Left renal pelvis (tissue), 4 donors: ENCODE measurements at regions not wholly inside any gene's neighbourhood (a gene's known extent, or its start where the extent isn't known, plus 50 kb on each side); places are given as distances from the start of the nearest gene placed in this dataset.

Experiments used
- DNase-seq, 4 donors: peaks; one replicate each; pipeline ENCODE4 v3.0.0-alpha.2; 2013; ENCODE audit warnings: low read depth in 4 of 4, low spot score in 3 of 4

DNA sequence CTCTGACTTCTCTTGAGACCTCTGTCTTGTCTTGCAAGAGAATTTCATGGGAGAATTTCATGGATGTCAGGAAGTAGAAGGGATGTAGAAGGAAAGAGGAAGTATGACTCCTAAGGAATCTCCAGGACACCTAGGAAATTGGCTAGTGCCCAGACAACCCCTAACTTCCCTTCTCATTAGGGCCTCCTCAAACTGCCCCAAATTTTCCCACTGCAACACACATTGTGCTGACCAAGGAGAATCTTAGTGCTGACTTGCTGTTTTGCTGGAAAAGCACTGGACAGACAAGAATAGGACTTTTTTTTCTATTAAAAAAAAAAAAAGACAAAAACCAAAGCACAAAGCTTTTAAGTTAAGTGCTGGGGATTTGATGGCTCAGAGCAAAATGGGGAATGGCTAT is 236.1 kb upstream of the CADM1 start:
- no peak for DNase-seq

- no peak for DNase-seq
Observed at GRCh38 chr11:115739878-115740277, 235.7 kb upstream of the CADM1 start.

DNA sequence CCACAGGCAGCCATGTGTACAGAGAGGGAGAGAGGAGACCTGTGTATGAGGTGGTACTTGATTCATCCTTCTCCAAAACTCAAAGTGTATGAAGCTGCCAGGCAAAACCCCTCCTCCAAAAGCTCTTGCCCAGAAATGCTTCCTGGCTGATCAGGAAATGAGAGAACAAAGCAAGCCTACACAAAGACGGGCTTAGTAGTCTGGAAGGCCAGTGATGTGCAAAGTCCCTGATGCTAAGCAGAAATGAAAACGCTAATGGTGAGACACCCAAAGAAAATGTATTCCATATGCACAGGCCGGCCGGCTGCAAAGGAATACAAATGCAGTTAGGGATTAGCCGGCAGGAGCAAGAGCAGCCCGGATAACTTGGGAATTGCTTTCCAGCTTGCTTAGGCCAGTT is 234.9 kb upstream of the CADM1 start:
- DNase-seq, result no peak

- no peak for DNase-seq
Observed at GRCh38 chr11:115737875-115738274, 233.7 kb upstream of the CADM1 start.

- no peak for DNase-seq
Observed at GRCh38 chr11:115736146-115736545, 231.9 kb upstream of the CADM1 start.

DNA sequence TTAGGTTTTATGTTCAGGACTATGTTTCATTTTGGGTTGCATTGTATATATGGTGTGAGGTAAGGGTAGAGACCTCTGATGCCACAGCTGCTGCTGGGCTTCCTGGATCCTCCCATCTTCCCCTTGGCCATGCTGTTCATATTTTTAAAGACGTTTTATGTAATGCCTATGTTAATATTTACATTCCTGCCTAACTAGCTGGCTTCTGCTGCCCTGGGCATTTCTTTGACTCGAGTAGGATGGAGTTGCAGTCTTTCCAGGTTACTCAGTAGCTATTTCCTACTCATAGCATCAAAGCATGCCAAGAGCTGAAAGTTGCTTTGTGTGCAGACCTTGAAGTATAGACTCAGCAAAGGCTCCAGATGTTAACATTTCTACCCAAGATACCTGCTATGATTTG is 220.5 kb upstream of the CADM1 start:
- DNase-seq, result no peak

DNA sequence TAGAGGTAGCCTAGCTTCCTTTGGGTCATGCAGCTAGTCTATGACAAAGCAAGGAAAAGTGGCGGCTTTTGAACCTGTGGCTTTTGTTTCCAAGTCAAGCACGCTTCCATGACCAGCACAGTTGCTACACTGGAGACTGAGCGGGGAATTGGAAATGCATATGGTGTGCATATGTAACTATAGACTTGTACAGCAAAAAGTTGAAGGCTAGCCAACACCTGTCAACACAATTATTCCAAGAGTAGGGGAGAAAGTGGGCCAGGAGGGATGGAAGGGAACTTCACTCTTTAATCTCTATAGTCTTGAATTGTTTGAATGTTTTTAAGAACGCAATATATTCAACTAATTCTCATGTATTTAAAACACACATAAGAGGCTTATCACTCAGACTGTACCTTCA is 218.5 kb upstream of the CADM1 start:
- DNase-seq, result no peak

DNA sequence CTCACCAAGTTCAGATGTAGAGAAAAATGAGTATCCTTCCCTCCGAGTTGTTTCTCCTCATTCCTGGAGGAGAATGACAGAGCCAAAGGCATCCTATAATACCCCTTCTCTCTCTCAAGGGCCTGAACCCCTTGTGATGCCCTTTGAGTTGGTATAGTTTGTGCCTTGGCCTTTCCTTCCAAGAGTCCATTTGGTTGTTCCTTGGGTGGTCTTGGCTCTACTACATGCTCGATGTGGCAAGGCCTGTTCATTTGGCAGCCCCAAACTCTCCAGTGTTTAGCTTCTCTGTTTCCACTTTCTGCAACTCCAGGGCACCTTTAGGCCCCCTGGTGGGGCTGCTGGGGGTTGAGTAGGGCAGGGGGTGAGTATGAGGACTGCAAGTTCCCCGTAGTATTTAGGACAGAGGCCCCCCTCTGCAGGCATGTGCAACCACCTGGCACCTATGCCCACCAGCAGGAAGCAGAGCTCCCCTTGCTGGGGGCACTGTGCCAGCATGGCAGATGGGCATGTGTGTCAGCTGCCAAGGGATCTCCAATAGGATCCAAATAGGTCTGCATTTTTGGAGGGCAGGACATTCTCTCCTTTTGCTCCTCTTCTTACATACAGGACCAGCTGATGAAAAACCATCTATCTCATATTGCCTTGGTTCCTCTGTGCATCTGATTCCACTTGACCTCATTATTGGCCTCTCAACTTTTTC is 217.2 kb upstream of the CADM1 start:
- DNase-seq, result no peak

GRCh38 chr11:115720602-115721245 is 216.5 kb upstream of the CADM1 start:
- no peak for DNase-seq

DNA sequence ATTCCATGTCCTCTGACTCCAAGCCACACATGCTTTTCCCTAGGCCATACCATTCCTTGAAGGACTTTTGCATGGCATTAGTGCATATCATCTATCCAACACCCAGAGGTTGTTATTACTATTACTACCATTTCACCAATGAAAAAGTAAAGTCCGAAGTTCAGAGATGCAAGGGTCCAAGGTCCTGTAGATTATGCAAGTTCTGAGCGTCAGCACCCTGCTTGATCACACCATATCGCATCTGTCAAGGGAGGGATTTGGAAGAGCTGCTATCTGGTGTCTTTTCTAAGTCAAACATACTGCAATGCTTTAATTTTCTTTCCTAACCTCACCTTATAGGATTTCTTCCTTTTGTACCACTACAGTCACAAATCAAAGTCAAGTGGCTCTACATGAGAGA is 214.7 kb upstream of the CADM1 start:
- no peak for DNase-seq

DNA sequence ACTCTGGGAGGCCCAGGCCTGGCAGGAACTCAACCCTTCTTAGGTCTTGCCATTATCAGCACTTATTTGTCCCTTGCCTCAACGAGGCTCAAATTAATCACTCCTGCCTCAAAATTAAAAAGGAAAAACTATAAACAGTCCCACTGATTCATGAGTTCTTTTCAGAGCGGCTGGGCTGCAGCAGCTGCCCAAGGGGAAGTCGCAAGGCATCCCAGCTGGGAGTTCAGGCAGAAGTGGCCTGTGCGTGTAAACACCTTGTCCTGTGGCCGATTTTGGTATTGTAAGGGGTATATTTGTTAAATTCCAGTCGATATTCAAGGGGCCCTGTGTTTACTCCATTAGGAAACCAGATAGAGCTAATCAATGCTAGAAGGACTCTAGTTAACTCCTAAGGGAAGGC is 213.9 kb upstream of the CADM1 start:
- no peak for DNase-seq

GRCh38 chr11:115716601-115717529 is 212.7 kb upstream of the CADM1 start:
- peak in 2 of 4 donors; percentile 47 to 51 for DNase-seq

DNA sequence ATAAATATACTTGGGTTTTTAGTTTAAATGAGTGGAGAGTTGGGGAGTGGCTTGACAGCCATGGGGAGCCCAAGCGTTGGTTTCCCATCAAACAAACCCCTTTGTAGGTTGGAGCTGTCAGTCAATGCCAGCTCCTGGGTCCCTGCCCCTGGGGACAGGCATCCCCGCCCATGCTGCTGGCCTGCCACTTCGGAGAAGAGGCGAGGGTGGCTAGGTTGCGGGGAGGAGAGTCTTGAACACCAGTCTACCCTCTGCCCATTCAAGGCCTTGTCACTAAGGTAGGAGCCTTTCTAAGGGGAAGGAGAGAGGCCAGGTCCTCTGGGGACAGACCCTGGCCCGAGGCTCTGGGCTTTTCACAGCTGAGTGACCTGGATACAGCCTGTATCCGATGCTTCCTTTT is 211.9 kb upstream of the CADM1 start:
- no peak for DNase-seq

GRCh38 chr11:115715251-115715770 is 211.1 kb upstream of the CADM1 start:
- DNase-seq, result no peak

DNA sequence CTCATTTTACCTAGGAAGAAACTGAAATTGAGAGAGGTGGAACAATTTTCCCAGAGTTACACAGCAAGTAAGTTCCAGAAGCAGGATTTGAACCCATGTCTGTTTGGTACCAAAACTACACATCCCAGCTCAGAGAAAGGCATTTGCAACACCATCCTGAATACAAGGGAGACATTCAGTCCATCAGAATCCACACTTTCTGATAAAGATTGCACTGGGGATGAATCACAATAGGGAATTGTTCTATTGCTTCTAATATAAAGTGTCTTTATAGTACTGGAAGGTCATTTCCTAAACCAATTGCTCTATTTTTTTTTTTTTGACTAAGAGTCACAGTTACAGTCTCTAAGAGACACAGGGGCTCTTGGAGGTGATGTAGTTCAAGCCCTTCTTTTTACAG is 208.1 kb upstream of the CADM1 start:
- no peak for DNase-seq

DNA sequence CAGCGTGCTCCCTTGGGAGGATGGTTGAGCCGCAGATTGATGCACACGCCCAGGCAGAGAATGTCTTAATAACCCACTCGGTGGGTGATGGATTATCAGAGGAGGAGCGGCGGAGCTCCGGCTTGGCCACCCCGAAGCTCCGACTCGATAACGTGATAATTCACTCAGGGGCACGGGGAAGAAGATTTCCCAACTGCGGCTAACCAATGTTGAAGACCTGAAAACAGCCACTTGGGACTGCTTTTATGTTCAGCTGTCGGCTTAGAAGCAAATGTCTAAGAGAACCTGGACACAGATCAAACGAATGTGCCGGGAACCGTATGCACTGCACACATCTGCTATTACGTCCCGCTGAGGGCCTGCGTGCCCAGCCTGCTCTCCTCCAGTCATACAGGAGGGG is 206.8 kb upstream of the CADM1 start:
- no peak for DNase-seq

GRCh38 chr11:115710426-115710825 is 206.2 kb upstream of the CADM1 start:
- no peak for DNase-seq

- no peak for DNase-seq
Observed at GRCh38 chr11:115709297-115709696, 205.1 kb upstream of the CADM1 start.

- DNase-seq, result no peak
Observed at GRCh38 chr11:115707180-115707905, 203.1 kb upstream of the CADM1 start.

DNA sequence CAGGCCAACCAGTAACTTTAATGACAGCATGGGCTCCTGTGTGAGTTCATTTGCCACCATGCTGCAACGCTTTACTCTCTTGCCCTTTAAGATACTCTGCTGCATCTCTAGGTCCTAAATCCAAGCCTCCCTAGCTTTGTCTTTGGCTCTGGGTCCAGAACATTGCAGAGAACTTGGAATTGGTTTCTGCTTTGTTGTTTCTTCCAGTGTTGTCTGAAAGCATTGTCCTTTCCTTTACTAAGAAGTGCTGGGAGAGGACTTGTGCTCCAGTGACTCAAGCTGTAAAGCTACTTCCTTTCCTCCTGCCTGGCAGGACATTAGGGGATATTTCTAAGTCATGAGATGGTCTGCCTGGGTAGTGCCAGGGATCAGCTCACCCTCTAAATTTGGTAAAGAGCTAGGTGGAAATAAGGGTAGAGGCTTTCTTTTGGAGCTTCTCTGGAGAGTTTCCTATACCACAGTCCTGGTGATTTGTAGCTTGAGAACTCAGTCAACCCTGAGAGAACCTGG is 202.5 kb upstream of the CADM1 start:
- DNase-seq, result no peak
